HepG2 (cell line): ENCODE measurements at regions not wholly inside any gene's neighbourhood (a gene's known extent, or its start where the extent isn't known, plus 50 kb on each side); places are given as distances from the start of the nearest gene placed in this dataset.

ENCODE experiments used
- MLXIP ChIP-seq: sonication (generic); formaldehyde crosslinking; IDR thresholded peaks from 2 replicates; pipeline ENCODE4 v1.9.0; 2021; ENCODE audit warnings: missing genetic modification reagents, borderline replicate concordance
- MTF2 ChIP-seq: sonication (generic); formaldehyde crosslinking; IDR thresholded peaks from 2 replicates; pipeline ENCODE4 v1.5.0; 2020; ENCODE audit warnings: missing genetic modification reagents, borderline replicate concordance
- POLR2G ChIP-seq: fragments of 200-400 bp; formaldehyde crosslinking; IDR thresholded peaks from 2 replicates; pipeline ENCODE4 v1.6.1; 2018; ENCODE audit warnings: mild to moderate bottlenecking, low read depth, low read length, moderate library complexity
- RERE ChIP-seq: IDR thresholded peaks from 2 replicates; pipeline ENCODE4 v1.6.1; 2016; ENCODE audit warnings: low read depth, missing genetic modification reagents, missing compliant biosample characterization
- ZFYVE20 ChIP-seq: sonication (generic); formaldehyde crosslinking; IDR thresholded peaks from 2 replicates; pipeline ENCODE4 v1.8.0; 2023; ENCODE audit warnings: low read depth, mild to moderate bottlenecking, moderate library complexity, missing genetic modification reagents, borderline replicate concordance

GRCh38 chr13:73809561-73809960 is 324.6 kb downstream of the KLF12 start (continued):
- TF ChIP-seq POLR2G: no peak
- TF ChIP-seq ZFYVE20 (CRISPR knock-in tag): no peak
- TF ChIP-seq MTF2 (CRISPR knock-in tag): no peak
- no peak for TF ChIP-seq RERE (CRISPR knock-in tag)
- TF ChIP-seq MLXIP (CRISPR knock-in tag): no peak
